WTC11 (cell line): ENCODE measurements at regions not wholly inside any gene's neighbourhood (a gene's known extent, or its start where the extent isn't known, plus 50 kb on each side); places are given as distances from the start of the nearest gene placed in this dataset.

ENCODE experiments used
- ATAC-seq: fragments of 200-7000 bp; cut with Tn5 transposase; 2 replicates; pipeline ENCODE4 v1.10.0; 2021; ENCODE audit warnings: mild to moderate bottlenecking, moderate library complexity
- CTCF ChIA-PET: fragments of 300-600 bp; sonication (Branson Sonifier 250); formaldehyde crosslinking; loops from one replicate; lab custom pipeline; 2021; ENCODE audit warnings: antibody characterized with exemption; lab: Charles Lee
- POLR2A ChIA-PET: fragments of 350-600 bp; sonication (Branson Sonifier 250); formaldehyde crosslinking; loops from one replicate; lab custom pipeline; 2021; ENCODE audit warnings: antibody characterized with exemption; lab: Charles Lee
- DNase-seq: peaks from one replicate; pipeline ENCODE4 v3.0.0; 2021; ENCODE audit warnings: low spot score
- H3K27ac Mint-ChIP-seq: 2 replicates; pipeline ENCODE4 v1.8.0; 2021; ENCODE audit warnings: mixed read lengths
- H3K27me3 Mint-ChIP-seq: 2 replicates; pipeline ENCODE4 v1.8.0; 2021; ENCODE audit warnings: low read depth, mild to moderate bottlenecking, moderate library complexity, mixed read lengths
- H3K36me3 Mint-ChIP-seq: 2 replicates; pipeline ENCODE4 v1.8.0; 2021; ENCODE audit warnings: mixed read lengths
- H3K4me1 Mint-ChIP-seq: 2 replicates; pipeline ENCODE4 v1.8.0; 2022; ENCODE audit warnings: mixed read lengths
- H3K4me3 Mint-ChIP-seq: 2 replicates; pipeline ENCODE4 v1.8.0; 2021; ENCODE audit warnings: mild to moderate bottlenecking, moderate library complexity, mixed read lengths
- H3K9me3 Mint-ChIP-seq: 2 replicates; pipeline ENCODE4 v1.8.0; 2021; ENCODE audit warnings: mixed read lengths
- AR ChIP-seq: fragments of 250-450 bp; sonication (Bioruptor Pico); IDR thresholded peaks from 2 replicates; pipeline ENCODE4 v1.9.0; 2021; ENCODE audit warnings: mild to moderate bottlenecking
- CBFB ChIP-seq: sonication (generic); formaldehyde crosslinking; IDR thresholded peaks from 2 replicates; pipeline ENCODE4 v1.8.1; 2022; ENCODE audit warnings: mild to moderate bottlenecking, low read depth, missing genetic modification reagents
- CDX4 ChIP-seq: fragments of 250-450 bp; sonication (Bioruptor Pico); IDR thresholded peaks from 2 replicates; pipeline ENCODE4 v1.9.0; 2021; ENCODE audit warnings: moderate library complexity, mild to moderate bottlenecking, inconsistent platforms, borderline replicate concordance
- CREM ChIP-seq: sonication (generic); formaldehyde crosslinking; IDR thresholded peaks from 2 replicates; pipeline ENCODE4 v1.8.1; 2022; ENCODE audit warnings: mild to moderate bottlenecking, missing genetic modification reagents, moderate library complexity
- E2F1 ChIP-seq: sonication (generic); formaldehyde crosslinking; IDR thresholded peaks from 2 replicates; pipeline ENCODE4 v1.8.0; 2022; ENCODE audit warnings: mild to moderate bottlenecking, missing genetic modification reagents
- ELF4 ChIP-seq: sonication (generic); formaldehyde crosslinking; IDR thresholded peaks from 2 replicates; pipeline ENCODE4 v1.8.1; 2022; ENCODE audit warnings: low read depth, mild to moderate bottlenecking, moderate library complexity, missing genetic modification reagents
- GRHL2 ChIP-seq: fragments of 250-450 bp; sonication (Bioruptor Pico); IDR thresholded peaks from 2 replicates; pipeline ENCODE4 v1.8.0; 2022; ENCODE audit warnings: mild to moderate bottlenecking, moderate library complexity; ENCODE audit not compliant: insufficient replicate concordance, severe bottlenecking
- HMGA2 ChIP-seq: fragments of 250-450 bp; sonication (Bioruptor Pico); IDR thresholded peaks from 2 replicates; pipeline ENCODE4 v1.4.0; 2021; ENCODE audit warnings: mild to moderate bottlenecking, moderate library complexity
- JAZF1 ChIP-seq: fragments of 250-450 bp; sonication (Bioruptor Pico); IDR thresholded peaks from 2 replicates; pipeline ENCODE4 v1.9.0; 2021; ENCODE audit warnings: moderate library complexity, mild to moderate bottlenecking, inconsistent platforms
- MXD4 ChIP-seq: fragments of 250-450 bp; sonication (Bioruptor Pico); IDR thresholded peaks from 2 replicates; pipeline ENCODE4 v1.8.0; 2021; ENCODE audit warnings: mild to moderate bottlenecking, moderate library complexity, borderline replicate concordance
- NR2C2 ChIP-seq: sonication (generic); formaldehyde crosslinking; IDR thresholded peaks from 2 replicates; pipeline ENCODE4 v1.8.0; 2022; ENCODE audit warnings: mild to moderate bottlenecking, missing genetic modification reagents
- NR3C1 ChIP-seq: sonication (generic); formaldehyde crosslinking; conservative IDR thresholded peaks from 2 replicates; pipeline ENCODE4 v1.8.1; 2023; ENCODE audit warnings: low read depth, mild to moderate bottlenecking, missing genetic modification reagents
- PREB ChIP-seq: sonication (generic); formaldehyde crosslinking; IDR thresholded peaks from 2 replicates; pipeline ENCODE4 v1.8.1; 2022; ENCODE audit warnings: mild to moderate bottlenecking, missing genetic modification reagents, moderate library complexity, borderline replicate concordance
- PRRX2 ChIP-seq: fragments of 250-450 bp; sonication (Bioruptor Pico); IDR thresholded peaks from 2 replicates; pipeline ENCODE4 v1.8.0; 2021; ENCODE audit warnings: mild to moderate bottlenecking
- RELA ChIP-seq: sonication (generic); formaldehyde crosslinking; IDR thresholded peaks from 2 replicates; pipeline ENCODE4 v1.8.1; 2022; ENCODE audit warnings: missing genetic modification reagents, mild to moderate bottlenecking, borderline replicate concordance
- SOX15 ChIP-seq: fragments of 250-450 bp; sonication (Bioruptor Pico); IDR thresholded peaks from 2 replicates; pipeline ENCODE4 v1.9.0; 2021; ENCODE audit warnings: mild to moderate bottlenecking
- ZNF416 ChIP-seq: fragments of 250-450 bp; sonication (Bioruptor Pico); IDR thresholded peaks from 2 replicates; pipeline ENCODE4 v1.9.0; 2021; ENCODE audit warnings: mild to moderate bottlenecking, inconsistent platforms

- POLR2A ChIA-PET = no interaction called here
- no peaks in the 10 kb centered on the region for H3K9me3 Mint-ChIP-seq
Measured at GRCh38 chr2:41678639-41679038, 369.2 kb upstream of the PKDCC start.

GRCh38 chr2:41686156-41686555 lies 361.7 kb upstream of the PKDCC start:
- H3K27me3 Mint-ChIP-seq = no peaks in the 10 kb centered on the region
- no peak overlapping the region for H3K27ac Mint-ChIP-seq

More at GRCh38 chr2:41678639-41679038, 369.2 kb upstream of the PKDCC start:
- H3K4me3 Mint-ChIP-seq = no peak overlapping the region
- CTCF ChIA-PET = no interaction called here
- DNase-seq (no peak), ATAC-seq (no peak)
- no peak for TF ChIP-seq CREM (CRISPR knock-in tag)
- TF ChIP-seq GRHL2 (CRISPR knock-in tag) = no peak
- no peak for TF ChIP-seq HMGA2 (CRISPR knock-in tag)
- TF ChIP-seq CDX4 (CRISPR knock-in tag) = no peak
- no peak for TF ChIP-seq ZNF416 (CRISPR knock-in tag)
- H3K36me3 Mint-ChIP-seq = no peaks in the 10 kb centered on the region
- no peak overlapping the region; the same call in 1 of the 2 replicates for H3K27ac Mint-ChIP-seq
- no peaks in the 10 kb centered on the region for H3K27me3 Mint-ChIP-seq
- H3K4me1 Mint-ChIP-seq = no peaks in the 10 kb centered on the region

GRCh38 chr2:41691561-41691960 lies 356.3 kb upstream of the PKDCC start:
- ATAC-seq = no peak
- Mint-ChIP-seq H3K27ac (no peak overlapping the region), H3K4me1 (no peaks in the 10 kb centered on the region), H3K9me3 (no peaks in the 10 kb centered on the region; the same call in 1 of the 2 replicates), H3K4me3 (no peak overlapping the region), H3K27me3 (no peaks in the 10 kb centered on the region), H3K36me3 (no peaks in the 10 kb centered on the region)
- TF ChIP-seq E2F1 (CRISPR knock-in tag) = no peak
- TF ChIP-seq ELF4 (CRISPR knock-in tag) = no peak
- TF ChIP-seq RELA = no peak
- ChIA-PET POLR2A (no interaction called here), CTCF (no interaction called here)
- no peak for DNase-seq

More at GRCh38 chr2:41686156-41686555, 361.7 kb upstream of the PKDCC start:
- Mint-ChIP-seq H3K4me3 (no peak overlapping the region), H3K4me1 (peaks cover 6% of the 10 kb centered on the region), H3K36me3 (no peaks in the 10 kb centered on the region; the same call in 1 of the 2 replicates), H3K9me3 (peaks cover 12% of the 10 kb centered on the region)
- ATAC-seq (no peak), DNase-seq (no peak)
- TF ChIP-seq CBFB (CRISPR knock-in tag) (no peak), NR2C2 (CRISPR knock-in tag) (no peak), PRRX2 (CRISPR knock-in tag) (no peak), JAZF1 (CRISPR knock-in tag) (no peak), NR3C1 (CRISPR knock-in tag) (no peak), ELF4 (CRISPR knock-in tag) (no peak), SOX15 (CRISPR knock-in tag) (no peak)
- ChIA-PET CTCF (interaction anchor here (1.4 kb wide), 1 partner anchor 12 kb away, joined by 11 read pairs; no protein-coding TSS in a partner anchor), POLR2A (no interaction called here)

- no peak for TF ChIP-seq AR (CRISPR knock-in tag)
- no peak for TF ChIP-seq PREB (CRISPR knock-in tag)
- TF ChIP-seq MXD4 (CRISPR knock-in tag) = no peak
- Mint-ChIP-seq H3K27ac (no peak overlapping the region), H3K4me3 (no peak overlapping the region), H3K36me3 (no peaks in the 10 kb centered on the region), H3K9me3 (no peaks in the 10 kb centered on the region), H3K4me1 (peaks cover 9% of the 10 kb centered on the region), H3K27me3 (no peaks in the 10 kb centered on the region; the same call in 1 of the 2 replicates)
- ChIA-PET CTCF (interaction anchor here (0.6 to 7.6 kb wide), 3 partner anchors 69 to 281 kb away, joined by 3 to 78 read pairs (median 5); no protein-coding TSS in a partner anchor), POLR2A (no interaction called here)
- DNase-seq = no peak
- no peak for ATAC-seq
Measured at GRCh38 chr2:41694536-41695049, 353.2 kb upstream of the PKDCC start.
